Keratinocyte (primary cell): ENCODE measurements at regions not wholly inside any gene's neighbourhood (a gene's known extent, or its start where the extent isn't known, plus 50 kb on each side); places are given as distances from the start of the nearest gene placed in this dataset.

Source experiments
- DNase-seq: peaks from one replicate; pipeline ENCODE4 v3.0.0-alpha.2; 2011; ENCODE audit warnings: low read depth, missing footprints, low spot score
- FAIRE-seq: peaks from 2 replicates; lab custom pipeline; 2011; peaks lifted over from hg19 to GRCh38; lab: Jason Lieb, UNC
- H2AFZ ChIP-seq: 2 replicates; pipeline ENCODE4 v1.6.0; 2012; ENCODE audit warnings: low read length, control low read depth, inconsistent platforms; ENCODE audit not compliant: control insufficient read depth
- H3K27ac ChIP-seq: 2 replicates; pipeline ENCODE4 v1.5.1; 2011; ENCODE audit warnings: low read length; ENCODE audit not compliant: control insufficient read depth, insufficient read depth
- H3K27me3 ChIP-seq: 3 replicates; pipeline ENCODE4 v1.6.0; 2011; ENCODE audit warnings: low read length; ENCODE audit not compliant: control insufficient read depth, insufficient read depth; ENCODE audit errors: extremely low read depth
- H3K36me3 ChIP-seq, 2 experiments: 2 replicates in 1 of 2; 3 replicates in 1 of 2; pipeline ENCODE4 v1.5.1; 2011; ENCODE audit warnings: low read length in 2 of 2, mild to moderate bottlenecking in 1 of 2; ENCODE audit not compliant: control insufficient read depth in 2 of 2, insufficient read depth in 2 of 2; ENCODE audit errors: extremely low read depth in 1 of 2
- H3K4me1 ChIP-seq: 3 replicates; pipeline ENCODE4 v1.5.1; 2011; ENCODE audit warnings: low read length; ENCODE audit not compliant: control insufficient read depth, insufficient read depth; ENCODE audit errors: extremely low read depth
- H3K4me2 ChIP-seq: 3 replicates; pipeline ENCODE4 v1.6.0; 2011; ENCODE audit warnings: low read depth, low read length; ENCODE audit not compliant: control insufficient read depth, insufficient read depth; ENCODE audit errors: extremely low read depth
- H3K4me3 ChIP-seq, 3 experiments: fragments of 200-600 bp in 1 of 3; sonication (generic) in 1 of 3; 2 replicates in 2 of 3; 3 replicates in 1 of 3; pipeline ENCODE4 v1.5.1; 2011 to 2016; ENCODE audit warnings: low read length in 3 of 3, mild to moderate bottlenecking in 3 of 3, control low read depth in 2 of 3, inconsistent platforms in 1 of 3, low read depth in 1 of 3, mixed read lengths in 1 of 3, mixed run types in 1 of 3, moderate library complexity in 1 of 3; ENCODE audit not compliant: control insufficient read depth in 2 of 3, insufficient read depth in 2 of 3; ENCODE audit errors: extremely low read depth in 1 of 3
- H3K79me2 ChIP-seq: 2 replicates; pipeline ENCODE4 v1.6.0; 2012; ENCODE audit warnings: low read length; ENCODE audit not compliant: control insufficient read depth, insufficient read depth
- H3K9ac ChIP-seq: 3 replicates; pipeline ENCODE4 v1.6.0; 2011; ENCODE audit warnings: low read length; ENCODE audit not compliant: control insufficient read depth, insufficient read depth; ENCODE audit errors: extremely low read depth
- H3K9me1 ChIP-seq: 3 replicates; pipeline ENCODE4 v1.6.0; 2011; ENCODE audit warnings: low read length; ENCODE audit not compliant: control insufficient read depth, insufficient read depth; ENCODE audit errors: extremely low read depth
- H3K9me3 ChIP-seq: 2 replicates; pipeline ENCODE4 v1.5.1; 2012; ENCODE audit warnings: low read depth, low read length; ENCODE audit not compliant: control insufficient read depth
- H4K20me1 ChIP-seq: 3 replicates; pipeline ENCODE4 v1.6.0; 2011; ENCODE audit warnings: low read length; ENCODE audit not compliant: control insufficient read depth, insufficient read depth; ENCODE audit errors: extremely low read depth
- EZH2 ChIP-seq: IDR thresholded peaks from one replicate; pipeline ENCODE4 v1.6.1; 2012; ENCODE audit warnings: inconsistent platforms, mild to moderate bottlenecking, low read length, moderate library complexity
- dilution Hi-C: fragments of 300-500 bp; cut with MboI; formaldehyde crosslinking; loops from one replicate; pipeline ENCODE4 v1.7.0; 2020; ENCODE audit warnings: low sequenced_read_pairs; ENCODE audit not compliant: extremely low pct_ligation_motif_present
- TF ChIP-seq, protein P1 (sequence below), 3 experiments: IDR thresholded peaks in 1 of 3; conservative IDR thresholded peaks in 1 of 3; optimal IDR thresholded peaks in 1 of 3; 2 replicates in 2 of 3; 3 replicates in 1 of 3; pipeline versions ENCODE3 to v1.5.1; 2011; ENCODE audit warnings: low read length in 3 of 3, mild to moderate bottlenecking in 3 of 3, moderate library complexity in 2 of 3, control low read depth in 1 of 3, inconsistent platforms in 1 of 3; ENCODE audit not compliant: insufficient read depth in 2 of 3; ENCODE audit errors: extremely low read depth in 1 of 3

DNA sequence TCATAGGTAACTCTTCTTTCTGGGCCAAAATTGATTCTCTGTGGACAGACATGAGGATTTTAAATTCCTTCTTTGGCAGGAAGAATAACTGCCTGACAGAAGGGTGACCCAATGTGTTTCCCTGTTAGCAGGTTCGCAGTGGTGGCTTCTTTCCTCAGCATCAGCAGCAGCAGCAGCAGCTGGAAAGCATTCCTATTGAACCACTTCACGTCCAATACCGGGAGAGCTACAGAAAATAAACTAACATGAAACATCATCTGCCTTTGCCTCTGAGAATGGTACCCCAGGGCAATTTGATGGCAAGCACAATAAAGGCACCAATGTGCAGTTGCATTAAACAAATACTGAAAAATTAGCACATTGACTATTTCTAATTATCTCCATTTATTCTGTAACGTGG, 214.5 kb downstream of the TMEM167A start:
- no peaks in the 10 kb centered on the region for H4K20me1 ChIP-seq
- H3K9ac ChIP-seq: no peak overlapping the region
- H3K4me3 ChIP-seq: no peak overlapping the region
- no peaks in the 10 kb centered on the region for H3K4me1 ChIP-seq
- no peak overlapping the region for H2AFZ ChIP-seq
- no peaks in the 10 kb centered on the region for H3K36me3 ChIP-seq
- DNase-seq (no peak), FAIRE-seq (no peak)
- dilution Hi-C loops: no loop called here
- no peak overlapping the region for H3K4me2 ChIP-seq
- H3K27me3 ChIP-seq: no peaks in the 10 kb centered on the region
- no peaks in the 10 kb centered on the region for H3K9me1 ChIP-seq
- no peaks in the 10 kb centered on the region for H3K9me3 ChIP-seq
- TF ChIP-seq, protein P1, sequence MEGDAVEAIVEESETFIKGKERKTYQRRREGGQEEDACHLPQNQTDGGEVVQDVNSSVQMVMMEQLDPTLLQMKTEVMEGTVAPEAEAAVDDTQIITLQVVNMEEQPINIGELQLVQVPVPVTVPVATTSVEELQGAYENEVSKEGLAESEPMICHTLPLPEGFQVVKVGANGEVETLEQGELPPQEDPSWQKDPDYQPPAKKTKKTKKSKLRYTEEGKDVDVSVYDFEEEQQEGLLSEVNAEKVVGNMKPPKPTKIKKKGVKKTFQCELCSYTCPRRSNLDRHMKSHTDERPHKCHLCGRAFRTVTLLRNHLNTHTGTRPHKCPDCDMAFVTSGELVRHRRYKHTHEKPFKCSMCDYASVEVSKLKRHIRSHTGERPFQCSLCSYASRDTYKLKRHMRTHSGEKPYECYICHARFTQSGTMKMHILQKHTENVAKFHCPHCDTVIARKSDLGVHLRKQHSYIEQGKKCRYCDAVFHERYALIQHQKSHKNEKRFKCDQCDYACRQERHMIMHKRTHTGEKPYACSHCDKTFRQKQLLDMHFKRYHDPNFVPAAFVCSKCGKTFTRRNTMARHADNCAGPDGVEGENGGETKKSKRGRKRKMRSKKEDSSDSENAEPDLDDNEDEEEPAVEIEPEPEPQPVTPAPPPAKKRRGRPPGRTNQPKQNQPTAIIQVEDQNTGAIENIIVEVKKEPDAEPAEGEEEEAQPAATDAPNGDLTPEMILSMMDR (optimal IDR thresholded peaks at IDR 0.05 in 1 of 3, IDR thresholded peaks at IDR 0.05 in 1 of 3, conservative IDR thresholded peaks at IDR 0.05 in 1 of 3; ENCODE audit: extremely low read depth in 1 of 3, insufficient read depth in 2 of 3, low read length in 3 of 3): no peak
- TF ChIP-seq EZH2: no peak
- H3K27ac ChIP-seq: no peak overlapping the region
- H3K79me2 ChIP-seq: no peaks in the 10 kb centered on the region

DNA sequence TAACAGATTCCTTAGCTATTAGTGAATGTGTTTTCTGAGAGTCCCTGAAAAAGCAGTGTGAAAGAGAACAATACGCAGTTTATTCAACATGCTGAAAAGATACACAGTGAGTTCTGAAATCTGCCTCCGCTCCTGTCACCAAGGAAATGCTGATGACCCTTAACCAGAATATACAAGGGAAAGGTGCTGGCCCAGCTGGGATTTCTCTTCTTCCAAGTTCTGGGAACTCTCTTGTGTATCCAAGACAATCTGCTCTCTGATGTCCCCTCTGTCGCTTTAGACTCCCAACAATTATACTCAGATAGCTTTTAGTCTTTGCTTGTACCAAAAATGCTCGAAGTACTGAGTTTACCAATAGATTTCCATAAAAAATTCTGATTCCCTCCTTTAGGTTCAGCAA, 214.9 kb downstream of the TMEM167A start:
- FAIRE-seq (no peak), DNase-seq (no peak)
- Histone ChIP-seq H3K79me2 (no peaks in the 10 kb centered on the region), H3K4me3 (no peak overlapping the region), H3K36me3 (no peaks in the 10 kb centered on the region), H3K4me1 (no peaks in the 10 kb centered on the region), H2AFZ (no peak overlapping the region), H4K20me1 (no peaks in the 10 kb centered on the region), H3K27me3 (no peaks in the 10 kb centered on the region), H3K9me1 (no peaks in the 10 kb centered on the region), H3K27ac (no peak overlapping the region), H3K9ac (no peak overlapping the region), H3K9me3 (no peaks in the 10 kb centered on the region), H3K4me2 (no peak overlapping the region)
- TF ChIP-seq, protein P1 (optimal IDR thresholded peaks at IDR 0.05 in 1 of 3, IDR thresholded peaks at IDR 0.05 in 1 of 3, conservative IDR thresholded peaks at IDR 0.05 in 1 of 3; ENCODE audit: extremely low read depth in 1 of 3, insufficient read depth in 2 of 3, low read length in 3 of 3): no peak
- no peak for TF ChIP-seq EZH2
- dilution Hi-C loops: no loop called here
